ENCODE measurements at regions not wholly inside any gene's neighbourhood (a gene's known extent, or its start where the extent isn't known, plus 50 kb on each side); places are given as distances from the start of the nearest gene placed in this dataset.

DNA sequence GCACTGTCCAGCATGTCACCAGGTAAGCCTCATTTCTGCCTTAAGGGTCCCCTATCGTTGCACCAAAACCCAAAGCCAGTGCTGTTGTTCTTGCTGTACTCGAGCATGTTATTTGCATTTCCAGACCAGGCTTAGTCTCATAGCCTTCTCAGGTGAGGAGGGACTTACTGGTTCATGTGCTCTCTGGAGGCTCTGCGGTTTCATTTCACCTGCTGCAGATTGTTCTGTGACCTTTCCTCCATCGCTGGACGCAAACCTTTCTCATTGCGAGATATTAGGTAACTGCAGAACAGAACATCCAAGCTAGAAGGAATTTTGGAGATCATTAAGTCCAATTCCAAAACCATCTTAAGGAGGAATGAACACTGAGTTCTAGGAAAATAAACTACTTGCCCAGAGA lies 187.3 kb upstream of the BCL6 start:
- TF ChIP-seq CTCF (IDR thresholded peaks at IDR 0.05) (no peak), POLR2A (IDR thresholded peaks at IDR 0.05) (no peak)

Data from uterus (tissue), 2 donors.